ENCODE measurements at regions not wholly inside any gene's neighbourhood (a gene's known extent, or its start where the extent isn't known, plus 50 kb on each side); places are given as distances from the start of the nearest gene placed in this dataset.

DNA sequence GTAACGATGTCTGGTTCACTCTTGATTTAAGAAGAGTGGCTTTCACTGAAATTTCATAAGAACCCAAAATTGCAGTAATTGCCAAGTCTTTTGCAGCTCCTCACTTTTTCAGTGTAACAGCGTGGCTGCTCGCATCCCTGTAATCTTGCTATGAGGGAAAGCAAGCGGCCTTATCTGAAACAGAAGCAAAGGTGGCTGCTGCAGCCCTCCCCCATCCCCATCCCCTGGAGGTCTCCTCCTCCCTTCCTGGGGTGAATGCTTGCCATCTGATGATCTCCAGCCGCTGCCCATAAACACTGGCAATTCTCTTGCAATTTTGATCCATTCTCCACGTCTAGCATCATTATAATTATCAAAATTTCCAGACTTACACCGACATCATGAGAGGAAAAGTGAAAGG is 182.5 kb upstream of the ASIC2 start:
- no peak overlapping the region for H3K4me3 ChIP-seq (ENCODE audit: low read depth, low read length, poor library complexity, severe bottlenecking)
- H3K9ac ChIP-seq (ENCODE audit: low read length), result no peak overlapping the region
- H3K36me3 ChIP-seq (ENCODE audit: insufficient read depth, low read length), result no peaks in the 10 kb centered on the region
- no peak overlapping the region for H3K27ac ChIP-seq (ENCODE audit: low read depth, low read length, poor library complexity, severe bottlenecking)
- no peaks in the 10 kb centered on the region for H3K9me2 ChIP-seq (ENCODE audit: low read depth, low read length)
- no peaks in the 10 kb centered on the region for H3K79me2 ChIP-seq (ENCODE audit: insufficient read depth, low read length)
- TF ChIP-seq, protein P1, sequence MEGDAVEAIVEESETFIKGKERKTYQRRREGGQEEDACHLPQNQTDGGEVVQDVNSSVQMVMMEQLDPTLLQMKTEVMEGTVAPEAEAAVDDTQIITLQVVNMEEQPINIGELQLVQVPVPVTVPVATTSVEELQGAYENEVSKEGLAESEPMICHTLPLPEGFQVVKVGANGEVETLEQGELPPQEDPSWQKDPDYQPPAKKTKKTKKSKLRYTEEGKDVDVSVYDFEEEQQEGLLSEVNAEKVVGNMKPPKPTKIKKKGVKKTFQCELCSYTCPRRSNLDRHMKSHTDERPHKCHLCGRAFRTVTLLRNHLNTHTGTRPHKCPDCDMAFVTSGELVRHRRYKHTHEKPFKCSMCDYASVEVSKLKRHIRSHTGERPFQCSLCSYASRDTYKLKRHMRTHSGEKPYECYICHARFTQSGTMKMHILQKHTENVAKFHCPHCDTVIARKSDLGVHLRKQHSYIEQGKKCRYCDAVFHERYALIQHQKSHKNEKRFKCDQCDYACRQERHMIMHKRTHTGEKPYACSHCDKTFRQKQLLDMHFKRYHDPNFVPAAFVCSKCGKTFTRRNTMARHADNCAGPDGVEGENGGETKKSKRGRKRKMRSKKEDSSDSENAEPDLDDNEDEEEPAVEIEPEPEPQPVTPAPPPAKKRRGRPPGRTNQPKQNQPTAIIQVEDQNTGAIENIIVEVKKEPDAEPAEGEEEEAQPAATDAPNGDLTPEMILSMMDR (IDR thresholded peaks at IDR 0.05; ENCODE audit: low read length), result no peak
- TF ChIP-seq EZH2 (IDR thresholded peaks at IDR 0.05; ENCODE audit: borderline replicate concordance, low read length), result no peak
- H4K20me1 ChIP-seq (ENCODE audit: insufficient read depth, low read length), result no peaks in the 10 kb centered on the region
- no peaks in the 10 kb centered on the region for H3K9me3 ChIP-seq (ENCODE audit: low read length)
- no peaks in the 10 kb centered on the region for H3F3A ChIP-seq (ENCODE audit: insufficient read depth, low read length)
- no peak overlapping the region for H3K4me2 ChIP-seq (ENCODE audit: low read length)
- no peaks in the 10 kb centered on the region for H3K4me1 ChIP-seq (ENCODE audit: insufficient read depth, low read length, severe bottlenecking)
- H3K27me3 ChIP-seq (ENCODE audit: insufficient read depth, low read length), result no peaks in the 10 kb centered on the region
- H2AFZ ChIP-seq (ENCODE audit: low read length), result no peak overlapping the region

DNA sequence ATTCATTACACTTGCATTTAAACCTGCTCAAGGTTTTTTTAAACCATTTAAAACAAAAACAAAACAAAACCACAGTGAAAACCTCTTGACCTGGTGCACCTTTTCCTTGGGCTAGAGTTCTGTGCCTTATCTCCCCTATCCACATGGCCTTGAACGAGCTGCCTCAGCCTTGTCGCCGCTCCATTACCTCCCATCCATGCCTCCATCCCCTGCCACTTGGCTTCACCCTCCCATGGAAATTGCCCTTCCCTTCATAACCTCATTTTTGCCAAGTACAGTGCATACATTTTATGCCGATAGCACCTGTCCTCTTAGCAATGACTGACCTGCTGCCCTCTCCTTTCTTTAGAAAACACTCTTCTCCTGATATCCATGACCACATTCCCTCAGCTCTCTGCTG is 188.6 kb upstream of the ASIC2 start:
- TF ChIP-seq, protein P1 (IDR thresholded peaks at IDR 0.05; ENCODE audit: low read length), result no peak
- TF ChIP-seq EZH2 (IDR thresholded peaks at IDR 0.05; ENCODE audit: borderline replicate concordance, low read length), result no peak

DNA sequence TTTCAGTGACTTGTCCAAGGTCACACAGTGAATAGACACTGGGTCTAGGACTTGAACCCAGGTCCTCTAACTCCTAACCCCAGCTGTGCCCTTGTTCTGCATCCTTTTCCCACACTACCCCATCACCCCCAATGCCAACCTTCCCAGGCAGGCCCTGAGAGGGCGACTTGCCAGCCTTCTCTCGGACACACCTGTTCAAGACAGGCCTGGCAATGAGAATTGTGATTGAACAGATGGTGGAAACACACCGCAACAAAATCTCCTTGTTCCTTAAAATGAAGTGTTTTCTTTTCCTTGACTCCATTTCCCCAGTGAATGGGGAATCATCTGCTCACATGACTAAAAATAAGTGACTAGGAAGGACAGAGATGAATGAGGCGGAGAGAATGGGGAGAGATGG is 189.5 kb upstream of the ASIC2 start:
- H3K4me2 ChIP-seq (ENCODE audit: low read length), result no peak overlapping the region
- no peak overlapping the region for H3K4me3 ChIP-seq (ENCODE audit: low read depth, low read length, poor library complexity, severe bottlenecking)
- no peaks in the 10 kb centered on the region for H3K4me1 ChIP-seq (ENCODE audit: insufficient read depth, low read length, severe bottlenecking)
- TF ChIP-seq, protein P1 (IDR thresholded peaks at IDR 0.05; ENCODE audit: low read length), result no peak
- TF ChIP-seq EZH2 (IDR thresholded peaks at IDR 0.05; ENCODE audit: borderline replicate concordance, low read length), result no peak
- no peaks in the 10 kb centered on the region for H3K27me3 ChIP-seq (ENCODE audit: insufficient read depth, low read length)
- no peaks in the 10 kb centered on the region for H4K20me1 ChIP-seq (ENCODE audit: insufficient read depth, low read length)
- no peaks in the 10 kb centered on the region for H3K9me2 ChIP-seq (ENCODE audit: low read depth, low read length)
- H3F3A ChIP-seq (ENCODE audit: insufficient read depth, low read length), result no peaks in the 10 kb centered on the region
- H3K79me2 ChIP-seq (ENCODE audit: insufficient read depth, low read length), result no peaks in the 10 kb centered on the region
- no peak overlapping the region for H3K9ac ChIP-seq (ENCODE audit: low read length)
- H3K36me3 ChIP-seq (ENCODE audit: insufficient read depth, low read length), result no peaks in the 10 kb centered on the region
- H3K9me3 ChIP-seq (ENCODE audit: low read length), result no peaks in the 10 kb centered on the region
- no peak overlapping the region for H3K27ac ChIP-seq (ENCODE audit: low read depth, low read length, poor library complexity, severe bottlenecking)
- no peak overlapping the region for H2AFZ ChIP-seq (ENCODE audit: low read length)

More for the DNA sequence above, 188.6 kb upstream of the ASIC2 start:
- no peaks in the 10 kb centered on the region for H3K9me3 ChIP-seq (ENCODE audit: low read length)
- H3K4me3 ChIP-seq (ENCODE audit: low read depth, low read length, poor library complexity, severe bottlenecking), result no peak overlapping the region
- H4K20me1 ChIP-seq (ENCODE audit: insufficient read depth, low read length), result no peaks in the 10 kb centered on the region
- no peaks in the 10 kb centered on the region for H3F3A ChIP-seq (ENCODE audit: insufficient read depth, low read length)
- no peaks in the 10 kb centered on the region for H3K79me2 ChIP-seq (ENCODE audit: insufficient read depth, low read length)
- H3K27ac ChIP-seq (ENCODE audit: low read depth, low read length, poor library complexity, severe bottlenecking), result no peak overlapping the region
- H3K9ac ChIP-seq (ENCODE audit: low read length), result no peak overlapping the region
- no peaks in the 10 kb centered on the region for H3K36me3 ChIP-seq (ENCODE audit: insufficient read depth, low read length)
- no peak overlapping the region for H2AFZ ChIP-seq (ENCODE audit: low read length)
- H3K27me3 ChIP-seq (ENCODE audit: insufficient read depth, low read length), result no peaks in the 10 kb centered on the region
- no peak overlapping the region for H3K4me2 ChIP-seq (ENCODE audit: low read length)
- no peaks in the 10 kb centered on the region for H3K4me1 ChIP-seq (ENCODE audit: insufficient read depth, low read length, severe bottlenecking)
- no peaks in the 10 kb centered on the region for H3K9me2 ChIP-seq (ENCODE audit: low read depth, low read length)
